ENCODE measurements at regions not wholly inside any gene's neighbourhood (a gene's known extent, or its start where the extent isn't known, plus 50 kb on each side); places are given as distances from the start of the nearest gene placed in this dataset.
"Not testable (repeated sequence)": the region's sequence is repeated elsewhere in the genome, so short reads cannot be mapped to it uniquely, and the experiment has no call there.

DNA sequence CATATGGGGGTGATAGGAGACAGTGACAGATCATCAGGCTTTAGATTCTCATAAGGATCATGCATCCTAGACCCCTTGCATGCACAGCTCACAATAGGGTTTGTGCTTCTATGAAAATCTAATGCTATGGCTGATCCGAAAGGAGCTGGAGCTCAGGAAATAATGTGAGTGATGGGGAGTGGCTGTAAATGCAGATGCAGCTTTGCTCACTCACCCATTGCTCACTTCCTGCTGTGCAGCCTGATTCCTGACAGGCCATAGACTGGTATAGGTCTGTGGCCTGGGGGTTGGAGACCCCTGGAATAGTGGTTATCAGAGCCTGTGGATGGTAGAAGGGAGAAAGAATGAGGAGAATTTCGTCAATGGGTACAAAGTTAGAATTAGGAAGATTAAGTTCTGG is 2751.1 kb downstream of the ARAP2 start:
- WGBS, 2 donors = 73 to 84% methylated on average over 2 of the region's 2 CpGs
- H3K27me3 ChIP-seq (ENCODE audit: control insufficient read depth in 1 of 2, insufficient read depth in 2 of 2, low read length in 2 of 2) = no peaks in the 10 kb centered on the region
- no peaks in the 10 kb centered on the region for H3K9me3 ChIP-seq (ENCODE audit: control insufficient read depth in 2 of 2, insufficient read depth in 1 of 2, low read depth in 1 of 2, low read length in 1 of 2)
- H3K27ac ChIP-seq (ENCODE audit: low read depth in 2 of 2, low read length in 1 of 2) = no peak overlapping the region
- H3K4me3 ChIP-seq (ENCODE audit: low read depth in 1 of 2, low read length in 2 of 2) = no peak overlapping the region
- no peaks in the 10 kb centered on the region for H3K4me1 ChIP-seq (ENCODE audit: control insufficient read depth in 2 of 2, insufficient read depth in 2 of 2, low read length in 1 of 2)
- no peaks in the 10 kb centered on the region for H3K36me3 ChIP-seq (ENCODE audit: control insufficient read depth in 2 of 2, insufficient read depth in 2 of 2, low read length in 1 of 2)

DNA sequence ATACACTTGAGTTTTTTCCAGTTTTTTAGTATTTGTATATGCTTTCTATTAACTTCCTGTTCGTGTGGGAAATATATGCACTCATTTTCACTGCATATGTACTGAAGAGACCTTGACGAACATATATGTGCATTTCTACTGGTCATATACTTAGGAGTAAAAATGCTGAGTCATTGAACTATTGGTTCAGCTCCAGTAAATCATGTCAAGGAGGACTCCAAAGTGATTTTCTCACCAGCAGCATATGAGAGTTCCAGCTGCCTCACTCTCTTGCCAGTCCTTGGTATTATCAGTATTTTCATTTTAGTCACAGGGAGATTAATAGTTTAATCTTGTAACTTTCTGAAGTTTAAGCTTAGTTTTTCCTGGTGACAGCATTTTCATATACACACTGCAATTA is 2750.2 kb downstream of the ARAP2 start:
- Histone ChIP-seq H3K4me1 (ENCODE audit: control insufficient read depth in 2 of 2, insufficient read depth in 2 of 2, low read length in 1 of 2) (no peaks in the 10 kb centered on the region), H3K27me3 (ENCODE audit: control insufficient read depth in 1 of 2, insufficient read depth in 2 of 2, low read length in 2 of 2) (no peaks in the 10 kb centered on the region), H3K9me3 (ENCODE audit: control insufficient read depth in 2 of 2, insufficient read depth in 1 of 2, low read depth in 1 of 2, low read length in 1 of 2) (no peaks in the 10 kb centered on the region), H3K36me3 (ENCODE audit: control insufficient read depth in 2 of 2, insufficient read depth in 2 of 2, low read length in 1 of 2) (no peaks in the 10 kb centered on the region), H3K27ac (ENCODE audit: low read depth in 2 of 2, low read length in 1 of 2) (no peak overlapping the region), H3K4me3 (ENCODE audit: low read depth in 1 of 2, low read length in 2 of 2) (no peak overlapping the region)
- WGBS, 2 donors = 66 to 70% methylated on average over 2 of the region's 2 CpGs

- not testable (repeated sequence) for H3K4me3 ChIP-seq (ENCODE audit: low read depth in 1 of 2, low read length in 2 of 2); H3K27me3 ChIP-seq (ENCODE audit: control insufficient read depth in 1 of 2, insufficient read depth in 2 of 2, low read length in 2 of 2); H3K36me3 ChIP-seq (ENCODE audit: control insufficient read depth in 2 of 2, insufficient read depth in 2 of 2, low read length in 1 of 2); H3K9me3 ChIP-seq (ENCODE audit: control insufficient read depth in 2 of 2, insufficient read depth in 1 of 2, low read depth in 1 of 2, low read length in 1 of 2); H3K27ac ChIP-seq (ENCODE audit: low read depth in 2 of 2, low read length in 1 of 2); H3K4me1 ChIP-seq (ENCODE audit: control insufficient read depth in 2 of 2, insufficient read depth in 2 of 2, low read length in 1 of 2)
- 89 to 92% methylated on average over 6 of the region's 6 CpGs for WGBS, 2 donors
Measured at GRCh38 chr4:33501587-33501986, 2742.7 kb downstream of the ARAP2 start.

GRCh38 chr4:33512397-33512796 is 2731.9 kb downstream of the ARAP2 start:
- WGBS, 2 donors = 67 to 68% methylated on average over 3 of the region's 3 CpGs
- Histone ChIP-seq H3K4me1 (ENCODE audit: control insufficient read depth in 2 of 2, insufficient read depth in 2 of 2, low read length in 1 of 2) (no peaks in the 10 kb centered on the region), H3K36me3 (ENCODE audit: control insufficient read depth in 2 of 2, insufficient read depth in 2 of 2, low read length in 1 of 2) (no peaks in the 10 kb centered on the region), H3K27me3 (ENCODE audit: control insufficient read depth in 1 of 2, insufficient read depth in 2 of 2, low read length in 2 of 2) (no peaks in the 10 kb centered on the region), H3K27ac (ENCODE audit: low read depth in 2 of 2, low read length in 1 of 2) (no peak overlapping the region), H3K4me3 (ENCODE audit: low read depth in 1 of 2, low read length in 2 of 2) (no peak overlapping the region), H3K9me3 (ENCODE audit: control insufficient read depth in 2 of 2, insufficient read depth in 1 of 2, low read depth in 1 of 2, low read length in 1 of 2) (no peaks in the 10 kb centered on the region)

- Histone ChIP-seq H3K4me3 (ENCODE audit: low read depth in 1 of 2, low read length in 2 of 2) (no peak overlapping the region), H3K36me3 (ENCODE audit: control insufficient read depth in 2 of 2, insufficient read depth in 2 of 2, low read length in 1 of 2) (no peaks in the 10 kb centered on the region), H3K27me3 (ENCODE audit: control insufficient read depth in 1 of 2, insufficient read depth in 2 of 2, low read length in 2 of 2) (no peaks in the 10 kb centered on the region), H3K27ac (ENCODE audit: low read depth in 2 of 2, low read length in 1 of 2) (no peak overlapping the region), H3K4me1 (ENCODE audit: control insufficient read depth in 2 of 2, insufficient read depth in 2 of 2, low read length in 1 of 2) (no peaks in the 10 kb centered on the region), H3K9me3 (ENCODE audit: control insufficient read depth in 2 of 2, insufficient read depth in 1 of 2, low read depth in 1 of 2, low read length in 1 of 2) (no peaks in the 10 kb centered on the region)
- WGBS, 2 donors = 70 to 71% methylated on average over 6 of the region's 6 CpGs
Measured at GRCh38 chr4:33518856-33519255, 2725.5 kb downstream of the ARAP2 start.

GRCh38 chr4:33532821-33533220 is 2711.5 kb downstream of the ARAP2 start:
- Histone ChIP-seq H3K9me3 (ENCODE audit: control insufficient read depth in 2 of 2, insufficient read depth in 1 of 2, low read depth in 1 of 2, low read length in 1 of 2) (no peaks in the 10 kb centered on the region), H3K4me3 (ENCODE audit: low read depth in 1 of 2, low read length in 2 of 2) (no peak overlapping the region), H3K4me1 (ENCODE audit: control insufficient read depth in 2 of 2, insufficient read depth in 2 of 2, low read length in 1 of 2) (no peaks in the 10 kb centered on the region), H3K27me3 (ENCODE audit: control insufficient read depth in 1 of 2, insufficient read depth in 2 of 2, low read length in 2 of 2) (no peaks in the 10 kb centered on the region), H3K36me3 (ENCODE audit: control insufficient read depth in 2 of 2, insufficient read depth in 2 of 2, low read length in 1 of 2) (no peaks in the 10 kb centered on the region), H3K27ac (ENCODE audit: low read depth in 2 of 2, low read length in 1 of 2) (no peak overlapping the region)
- 75 to 76% methylated on average over 2 of the region's 2 CpGs for WGBS, 2 donors

GRCh38 chr4:33536898-33537297 is 2707.4 kb downstream of the ARAP2 start:
- WGBS, 2 donors = 63 to 67% methylated on average over 4 of the region's 4 CpGs
- Histone ChIP-seq H3K36me3 (ENCODE audit: control insufficient read depth in 2 of 2, insufficient read depth in 2 of 2, low read length in 1 of 2) (no peaks in the 10 kb centered on the region), H3K4me1 (ENCODE audit: control insufficient read depth in 2 of 2, insufficient read depth in 2 of 2, low read length in 1 of 2) (no peaks in the 10 kb centered on the region), H3K27me3 (ENCODE audit: control insufficient read depth in 1 of 2, insufficient read depth in 2 of 2, low read length in 2 of 2) (no peaks in the 10 kb centered on the region), H3K27ac (ENCODE audit: low read depth in 2 of 2, low read length in 1 of 2) (no peak overlapping the region), H3K4me3 (ENCODE audit: low read depth in 1 of 2, low read length in 2 of 2) (no peak overlapping the region), H3K9me3 (ENCODE audit: control insufficient read depth in 2 of 2, insufficient read depth in 1 of 2, low read depth in 1 of 2, low read length in 1 of 2) (no peaks in the 10 kb centered on the region)

DNA sequence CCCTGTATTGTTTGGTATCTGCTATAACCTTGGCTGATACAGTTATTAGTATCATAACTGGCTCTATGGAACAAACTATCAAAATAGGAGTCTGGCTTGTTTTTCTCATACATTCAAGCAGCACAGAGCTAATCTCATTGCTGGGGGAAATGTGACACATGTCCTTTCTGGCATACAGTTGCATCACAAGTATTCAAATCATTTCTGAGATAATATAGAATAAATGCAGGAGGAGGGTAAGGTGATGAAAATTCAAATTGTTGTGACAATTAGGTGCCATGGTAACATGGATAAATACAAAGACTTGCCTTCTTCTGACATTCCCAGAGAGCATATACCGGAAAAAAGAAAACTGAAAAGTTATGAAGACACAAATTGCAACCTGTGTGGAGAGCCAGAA is 2706.8 kb downstream of the ARAP2 start:
- Histone ChIP-seq H3K27ac (ENCODE audit: low read depth in 2 of 2, low read length in 1 of 2) (no peak overlapping the region), H3K4me1 (ENCODE audit: control insufficient read depth in 2 of 2, insufficient read depth in 2 of 2, low read length in 1 of 2) (no peaks in the 10 kb centered on the region), H3K27me3 (ENCODE audit: control insufficient read depth in 1 of 2, insufficient read depth in 2 of 2, low read length in 2 of 2) (no peaks in the 10 kb centered on the region), H3K4me3 (ENCODE audit: low read depth in 1 of 2, low read length in 2 of 2) (no peak overlapping the region), H3K36me3 (ENCODE audit: control insufficient read depth in 2 of 2, insufficient read depth in 2 of 2, low read length in 1 of 2) (no peaks in the 10 kb centered on the region), H3K9me3 (ENCODE audit: control insufficient read depth in 2 of 2, insufficient read depth in 1 of 2, low read depth in 1 of 2, low read length in 1 of 2) (no peaks in the 10 kb centered on the region)
- WGBS, 2 donors = 79 to 84% methylated on average over 1 of the region's 1 CpG

DNA sequence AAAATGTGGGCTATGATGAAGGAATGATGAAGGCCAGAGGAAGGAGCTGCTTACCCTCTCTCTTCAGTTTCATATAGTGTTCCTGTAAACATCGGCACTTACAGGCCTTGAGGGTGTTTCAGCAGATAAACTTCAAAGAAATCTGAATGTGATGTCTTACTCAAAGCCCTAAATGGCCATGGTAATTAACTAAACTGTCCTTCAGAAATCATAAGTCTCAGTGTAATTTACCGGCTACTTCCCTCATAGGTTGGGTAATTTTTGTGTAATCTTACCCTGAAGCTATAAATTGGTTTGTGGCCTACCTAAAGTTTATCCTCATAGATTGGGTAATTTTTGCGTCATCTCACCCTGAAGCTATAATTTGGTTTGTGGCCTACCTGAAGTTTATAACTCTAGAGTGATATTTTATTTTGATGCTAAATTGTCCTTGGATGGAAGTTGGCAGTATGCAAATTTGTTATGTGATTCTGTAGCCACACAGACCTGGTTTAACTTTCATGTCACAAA is 2700.3 kb downstream of the ARAP2 start:
- Histone ChIP-seq H3K4me1 (ENCODE audit: control insufficient read depth in 2 of 2, insufficient read depth in 2 of 2, low read length in 1 of 2) (no peaks in the 10 kb centered on the region), H3K36me3 (ENCODE audit: control insufficient read depth in 2 of 2, insufficient read depth in 2 of 2, low read length in 1 of 2) (no peaks in the 10 kb centered on the region), H3K9me3 (ENCODE audit: control insufficient read depth in 2 of 2, insufficient read depth in 1 of 2, low read depth in 1 of 2, low read length in 1 of 2) (no peaks in the 10 kb centered on the region), H3K27ac (ENCODE audit: low read depth in 2 of 2, low read length in 1 of 2) (no peak overlapping the region), H3K27me3 (ENCODE audit: control insufficient read depth in 1 of 2, insufficient read depth in 2 of 2, low read length in 2 of 2) (no peaks in the 10 kb centered on the region), H3K4me3 (ENCODE audit: low read depth in 1 of 2, low read length in 2 of 2) (no peak overlapping the region)
- WGBS, 2 donors = 76 to 89% methylated on average over 3 of the region's 3 CpGs

DNA sequence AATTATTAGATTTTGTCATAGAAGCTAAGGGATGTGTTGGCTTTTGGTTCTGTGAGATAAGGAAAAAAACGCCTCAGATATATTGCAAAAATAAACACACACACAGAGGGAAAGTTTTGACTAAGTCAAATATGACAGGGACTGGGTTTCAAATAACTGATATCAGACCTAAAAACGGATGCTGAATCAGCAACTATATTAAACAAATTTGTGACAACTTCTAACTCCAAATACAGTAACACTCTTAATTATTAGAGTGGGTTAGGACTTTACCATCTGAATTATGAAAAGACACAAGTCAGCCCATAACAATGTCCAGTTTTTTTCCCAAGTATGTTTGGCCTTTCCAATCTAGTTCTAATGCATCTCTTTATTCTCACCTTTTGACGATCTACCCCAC is 2693.1 kb downstream of the ARAP2 start:
- no peak overlapping the region for H3K4me3 ChIP-seq (ENCODE audit: low read depth in 1 of 2, low read length in 2 of 2)
- H3K4me1 ChIP-seq (ENCODE audit: control insufficient read depth in 2 of 2, insufficient read depth in 2 of 2, low read length in 1 of 2) = no peaks in the 10 kb centered on the region
- 71 to 76% methylated on average over 3 of the region's 3 CpGs for WGBS, 2 donors
- H3K27me3 ChIP-seq (ENCODE audit: control insufficient read depth in 1 of 2, insufficient read depth in 2 of 2, low read length in 2 of 2) = no peaks in the 10 kb centered on the region
- no peaks in the 10 kb centered on the region for H3K9me3 ChIP-seq (ENCODE audit: control insufficient read depth in 2 of 2, insufficient read depth in 1 of 2, low read depth in 1 of 2, low read length in 1 of 2)
- no peaks in the 10 kb centered on the region for H3K36me3 ChIP-seq (ENCODE audit: control insufficient read depth in 2 of 2, insufficient read depth in 2 of 2, low read length in 1 of 2)
- no peak overlapping the region for H3K27ac ChIP-seq (ENCODE audit: low read depth in 2 of 2, low read length in 1 of 2)

Data from esophagus (tissue), 2 donors.